OCI-LY7 (cell line): ENCODE measurements at regions not wholly inside any gene's neighbourhood (a gene's known extent, or its start where the extent isn't known, plus 50 kb on each side); places are given as distances from the start of the nearest gene placed in this dataset.

Source experiments
- BruUV-seq: library from RNA; stranded (reverse); fragments of 400-500 nt; replicated peaks from 2 replicates; lab custom pipeline; 2021; lab: Mats Ljungman, UMichigan
- CTCF ChIA-PET: fragments of 300-600 bp; sonication (Branson Sonifier 250); formaldehyde crosslinking; loops from one replicate; lab custom pipeline; 2022; ENCODE audit warnings: antibody characterized with exemption; ENCODE audit not compliant: unreplicated experiment; lab: Charles Lee
- POLR2A ChIA-PET: fragments of 300-600 bp; sonication (Branson Sonifier 250); formaldehyde crosslinking; loops from one replicate; lab custom pipeline; 2022; ENCODE audit warnings: antibody characterized with exemption; lab: Charles Lee
- DNase-seq: peaks from one replicate; pipeline ENCODE4 v3.0.0-alpha.2; 2015; ENCODE audit warnings: low spot score
- H2AFZ ChIP-seq: fragments of 200-600 bp; sonication (generic), shearing (Covaris generic); 2 replicates; pipeline ENCODE4 v1.6.1; 2014; ENCODE audit warnings: mild to moderate bottlenecking, antibody characterized with exemption, low read length, moderate library complexity
- H3K27ac ChIP-seq: fragments of 200-600 bp; sonication (generic); 2 replicates; pipeline ENCODE4 v1.5.1; 2014; ENCODE audit warnings: mixed run types, low read depth, mild to moderate bottlenecking, moderate library complexity, low read length, inconsistent platforms; ENCODE audit not compliant: poor library complexity, severe bottlenecking
- H3K36me3 ChIP-seq: fragments of 200-600 bp; sonication (generic); 2 replicates; pipeline ENCODE4 v1.6.1; 2014; ENCODE audit warnings: mild to moderate bottlenecking, antibody characterized with exemption, low read length, moderate library complexity, mixed read lengths; ENCODE audit not compliant: insufficient read depth
- H3K4me1 ChIP-seq: fragments of 200-600 bp; sonication (generic); 2 replicates; pipeline ENCODE4 v1.5.1; 2014; ENCODE audit warnings: mild to moderate bottlenecking, low read length; ENCODE audit not compliant: insufficient read depth, poor library complexity, severe bottlenecking
- H3K4me2 ChIP-seq: fragments of 200-600 bp; sonication (generic); 2 replicates; pipeline ENCODE4 v1.6.1; 2014; ENCODE audit warnings: mild to moderate bottlenecking, low read length
- H3K4me3 ChIP-seq: fragments of 200-600 bp; sonication (generic); 2 replicates; pipeline ENCODE4 v1.5.1; 2014; ENCODE audit warnings: mild to moderate bottlenecking, low read depth, low read length; ENCODE audit not compliant: poor library complexity, severe bottlenecking
- H3K79me2 ChIP-seq: fragments of 200-600 bp; sonication (generic); 2 replicates; pipeline ENCODE4 v1.6.1; 2016; ENCODE audit warnings: low read depth, mild to moderate bottlenecking, low read length, moderate library complexity, mixed read lengths; ENCODE audit not compliant: insufficient read depth
- H3K9me2 ChIP-seq: fragments of 200-600 bp; sonication (generic); 2 replicates; pipeline ENCODE4 v1.6.1; 2016; ENCODE audit warnings: mild to moderate bottlenecking, low read length, mixed read lengths; ENCODE audit not compliant: insufficient read depth
- H3K9me3 ChIP-seq: fragments of 200-600 bp; sonication (generic); 2 replicates; pipeline ENCODE4 v1.6.1; 2014; ENCODE audit warnings: mild to moderate bottlenecking, mixed run types, low read length, mixed read lengths
- H4K20me1 ChIP-seq: fragments of 200-600 bp; sonication (generic); 2 replicates; pipeline ENCODE4 v1.6.1; 2014; ENCODE audit warnings: mild to moderate bottlenecking, antibody characterized with exemption, low read length, moderate library complexity, mixed read lengths; ENCODE audit not compliant: insufficient read depth
- EZH2phosphoT487 ChIP-seq: fragments of 200-600 bp; sonication (generic); IDR thresholded peaks from 2 replicates; pipeline ENCODE4 v1.6.1; 2018; ENCODE audit warnings: low read depth, borderline replicate concordance, mild to moderate bottlenecking, mixed run types, antibody characterized with exemption, low read length, moderate library complexity, mixed read lengths
- intact Hi-C: fragments of 100-400 bp; cut with micrococcal nuclease; formaldehyde crosslinking; loops from one replicate; pipeline ENCODE4 v1.10.0; 2022; ENCODE audit not compliant: unreplicated experiment
- TF ChIP-seq, protein P1 (sequence below): fragments of 200-600 bp; sonication (generic); conservative IDR thresholded peaks from 2 replicates; pipeline ENCODE4 v1.5.1; 2014; ENCODE audit warnings: mild to moderate bottlenecking, antibody characterized with exemption, low read length, moderate library complexity, mixed read lengths

DNA sequence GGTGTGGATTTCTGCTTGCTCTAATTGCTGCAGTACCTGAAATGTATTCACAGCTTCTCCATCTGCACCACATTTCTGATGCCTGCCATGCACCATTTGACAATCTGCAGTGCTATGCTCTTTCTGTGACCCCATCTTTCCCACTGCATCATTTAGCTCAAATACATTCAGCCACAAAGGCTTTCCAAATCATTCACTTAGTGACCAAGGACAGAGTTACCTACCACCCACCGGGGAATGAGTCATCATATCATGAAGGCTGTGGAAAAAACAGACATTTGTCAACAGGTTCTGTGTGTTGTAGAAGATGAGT, 465.5 kb upstream of the ATP2B1 start:
- no peak overlapping the region for H3K4me3 ChIP-seq
- ChIA-PET CTCF (no interaction called here), POLR2A (interaction anchor here (1.2 kb wide), 1 partner anchor 9 kb away, joined by 3 read pairs; no protein-coding TSS in a partner anchor)
- TF ChIP-seq EZH2phosphoT487 = no peak
- TF ChIP-seq, protein P1, sequence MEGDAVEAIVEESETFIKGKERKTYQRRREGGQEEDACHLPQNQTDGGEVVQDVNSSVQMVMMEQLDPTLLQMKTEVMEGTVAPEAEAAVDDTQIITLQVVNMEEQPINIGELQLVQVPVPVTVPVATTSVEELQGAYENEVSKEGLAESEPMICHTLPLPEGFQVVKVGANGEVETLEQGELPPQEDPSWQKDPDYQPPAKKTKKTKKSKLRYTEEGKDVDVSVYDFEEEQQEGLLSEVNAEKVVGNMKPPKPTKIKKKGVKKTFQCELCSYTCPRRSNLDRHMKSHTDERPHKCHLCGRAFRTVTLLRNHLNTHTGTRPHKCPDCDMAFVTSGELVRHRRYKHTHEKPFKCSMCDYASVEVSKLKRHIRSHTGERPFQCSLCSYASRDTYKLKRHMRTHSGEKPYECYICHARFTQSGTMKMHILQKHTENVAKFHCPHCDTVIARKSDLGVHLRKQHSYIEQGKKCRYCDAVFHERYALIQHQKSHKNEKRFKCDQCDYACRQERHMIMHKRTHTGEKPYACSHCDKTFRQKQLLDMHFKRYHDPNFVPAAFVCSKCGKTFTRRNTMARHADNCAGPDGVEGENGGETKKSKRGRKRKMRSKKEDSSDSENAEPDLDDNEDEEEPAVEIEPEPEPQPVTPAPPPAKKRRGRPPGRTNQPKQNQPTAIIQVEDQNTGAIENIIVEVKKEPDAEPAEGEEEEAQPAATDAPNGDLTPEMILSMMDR = no peak
- intact Hi-C loops = no loop called here
- H3K27ac ChIP-seq = no peak overlapping the region
- H3K36me3 ChIP-seq = no peaks in the 10 kb centered on the region
- H3K4me2 ChIP-seq = no peak overlapping the region
- H3K79me2 ChIP-seq = no peaks in the 10 kb centered on the region
- H3K9me2 ChIP-seq = no peaks in the 10 kb centered on the region
- BruUV-seq = no TSS peak
- no peaks in the 10 kb centered on the region for H4K20me1 ChIP-seq
- H3K9me3 ChIP-seq = no peaks in the 10 kb centered on the region
- DNase-seq = no peak
- H3K4me1 ChIP-seq = no peaks in the 10 kb centered on the region
- no peak overlapping the region for H2AFZ ChIP-seq

DNA sequence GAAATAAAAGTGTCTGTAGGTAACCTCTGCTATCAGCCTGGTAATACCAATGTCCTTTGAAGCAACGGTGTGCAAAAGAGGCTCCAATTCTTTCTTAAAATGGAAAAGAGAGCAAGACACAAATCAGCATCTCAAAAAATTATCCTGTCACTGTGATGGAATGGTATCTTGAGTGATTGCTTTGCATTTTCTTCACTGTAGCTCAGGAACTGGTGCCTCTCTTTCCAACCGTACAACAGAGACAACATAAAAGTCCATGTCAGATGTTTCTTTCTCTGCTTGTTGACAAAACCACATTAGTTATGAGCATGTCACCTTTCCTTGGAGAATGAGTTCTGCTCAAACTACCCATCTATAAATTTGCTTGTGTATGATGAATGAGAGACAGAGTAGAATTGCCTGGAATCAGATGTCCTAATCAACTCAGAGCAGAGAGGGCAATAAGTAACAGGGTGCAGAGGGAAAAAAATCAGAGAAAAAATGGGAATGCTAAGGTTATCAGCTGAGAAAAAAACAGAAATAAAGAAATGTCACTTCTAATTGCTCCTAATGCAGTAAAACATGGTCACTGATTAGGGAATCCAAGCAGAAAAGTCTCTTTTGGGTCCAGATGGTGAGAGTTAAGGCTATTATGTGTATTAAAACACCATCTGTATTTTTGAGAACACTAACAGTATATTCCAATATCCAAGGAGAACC, 465.0 kb upstream of the ATP2B1 start:
- TF ChIP-seq, protein P1 = no peak
- no peak for TF ChIP-seq EZH2phosphoT487
- no peaks in the 10 kb centered on the region for H4K20me1 ChIP-seq
- ChIA-PET CTCF (no interaction called here), POLR2A (no interaction called here)
- DNase-seq = no peak
- H3K4me2 ChIP-seq = no peak overlapping the region
- no peak overlapping the region for H3K4me3 ChIP-seq
- intact Hi-C loops = no loop called here
- H3K79me2 ChIP-seq = no peaks in the 10 kb centered on the region
- H3K27ac ChIP-seq = no peak overlapping the region
- H3K4me1 ChIP-seq = no peaks in the 10 kb centered on the region
- no TSS peak for BruUV-seq
- no peak overlapping the region for H2AFZ ChIP-seq
- no peaks in the 10 kb centered on the region for H3K9me2 ChIP-seq
- no peaks in the 10 kb centered on the region for H3K9me3 ChIP-seq
- H3K36me3 ChIP-seq = no peaks in the 10 kb centered on the region

DNA sequence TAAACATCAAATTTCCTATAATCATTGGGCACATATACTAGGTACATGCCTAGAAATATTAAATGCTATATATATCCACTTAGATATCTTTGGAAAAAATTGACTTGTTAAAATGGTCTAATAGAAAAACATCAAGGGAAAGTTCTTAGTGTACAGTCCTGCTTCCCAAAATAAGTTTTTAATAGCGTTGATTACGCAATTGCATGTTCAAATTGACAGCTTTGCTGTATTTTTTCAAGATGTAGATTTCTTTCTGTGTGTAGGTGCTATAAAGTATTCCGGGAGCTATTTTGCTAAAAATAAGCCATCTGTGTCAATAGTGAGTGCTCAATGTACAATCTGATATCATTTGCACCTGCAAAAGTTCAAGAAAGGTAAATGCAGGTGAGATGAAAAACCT, 463.9 kb upstream of the ATP2B1 start:
- Histone ChIP-seq H3K4me3 (no peak overlapping the region), H2AFZ (no peak overlapping the region), H4K20me1 (no peaks in the 10 kb centered on the region), H3K36me3 (no peaks in the 10 kb centered on the region), H3K27ac (no peak overlapping the region), H3K9me3 (no peaks in the 10 kb centered on the region), H3K4me2 (no peak overlapping the region), H3K9me2 (no peaks in the 10 kb centered on the region), H3K4me1 (no peaks in the 10 kb centered on the region), H3K79me2 (no peaks in the 10 kb centered on the region)
- intact Hi-C loops = no loop called here
- POLR2A ChIA-PET = interaction anchor here (1.1 to 1.8 kb wide), 2 partner anchors 10 to 45 kb away, joined by 3 to 5 read pairs; no protein-coding TSS in a partner anchor
- DNase-seq = no peak
- TF ChIP-seq, protein P1 = no peak
- TF ChIP-seq EZH2phosphoT487 = no peak
- CTCF ChIA-PET = no interaction called here
- no TSS peak for BruUV-seq
